GM23338 (cell line): ENCODE measurements at regions not wholly inside any gene's neighbourhood (a gene's known extent, or its start where the extent isn't known, plus 50 kb on each side); places are given as distances from the start of the nearest gene placed in this dataset.
A peak's percentile ranks its signal among the peaks of the same experiment; 100 is the strongest.

ENCODE experiments used
- ATAC-seq: fragments of 200-7000 bp; cut with Tn5 transposase; 3 replicates; pipeline ENCODE4 v1.9.1; 2020
- DNase-seq: peaks from one replicate; pipeline ENCODE4 v3.0.0-alpha.2; 2015; ENCODE audit warnings: low spot score
- H2AFZ ChIP-seq: fragments of 200-600 bp; sonication (generic); 2 replicates; pipeline ENCODE4 v1.8.0; 2016; ENCODE audit warnings: antibody characterized with exemption, mild to moderate bottlenecking, moderate library complexity
- H3F3A ChIP-seq: fragments of 200-600 bp; sonication (generic); replicated peaks from 2 replicates; pipeline ENCODE4 v1.8.0; 2017; ENCODE audit warnings: antibody characterized with exemption, mixed run types, low read depth
- H3K27ac ChIP-seq: fragments of 200-600 bp; sonication (generic); 2 replicates; pipeline ENCODE4 v1.6.1; 2016; ENCODE audit warnings: low read depth
- H3K27me3 ChIP-seq: fragments of 200-600 bp; sonication (generic); 2 replicates; pipeline ENCODE4 v1.8.0; 2016; ENCODE audit warnings: mild to moderate bottlenecking, mixed run types, moderate library complexity; ENCODE audit not compliant: insufficient read depth
- H3K36me3 ChIP-seq: fragments of 200-600 bp; sonication (generic); 2 replicates; pipeline ENCODE4 v1.8.0; 2016; ENCODE audit warnings: mild to moderate bottlenecking; ENCODE audit not compliant: insufficient read depth
- H3K4me1 ChIP-seq: fragments of 200-600 bp; sonication (generic); 2 replicates; pipeline ENCODE4 v1.8.0; 2016; ENCODE audit warnings: mild to moderate bottlenecking, moderate library complexity; ENCODE audit not compliant: insufficient read depth
- H3K4me2 ChIP-seq: fragments of 200-600 bp; sonication (generic); 2 replicates; pipeline ENCODE4 v1.7.1; 2017; ENCODE audit warnings: mixed run types
- H3K4me3 ChIP-seq: fragments of 200-600 bp; sonication (generic); 2 replicates; pipeline ENCODE4 v1.6.1; 2016; ENCODE audit warnings: mixed run types
- H3K79me2 ChIP-seq: fragments of 200-600 bp; sonication (generic); replicated peaks from 2 replicates; pipeline ENCODE4 v1.8.0; 2017; ENCODE audit warnings: mild to moderate bottlenecking; ENCODE audit not compliant: insufficient read depth
- H3K9me2 ChIP-seq: fragments of 200-600 bp; sonication (generic); 2 replicates; pipeline ENCODE4 v1.8.0; 2017; ENCODE audit not compliant: insufficient read depth
- H4K20me1 ChIP-seq: fragments of 200-600 bp; sonication (generic); replicated peaks from 2 replicates; pipeline ENCODE4 v1.8.0; 2017; ENCODE audit warnings: mild to moderate bottlenecking; ENCODE audit not compliant: insufficient read depth
- H3K27ac Mint-ChIP-seq: 2 replicates; pipeline ENCODE4 v1.8.0; 2020; ENCODE audit warnings: inconsistent platforms, mild to moderate bottlenecking, moderate library complexity, mixed read lengths
- H3K27me3 Mint-ChIP-seq: 3 replicates; pipeline ENCODE4 v1.8.0; 2022; ENCODE audit warnings: low read depth, mild to moderate bottlenecking, moderate library complexity, mixed read lengths, inconsistent platforms; ENCODE audit not compliant: insufficient read depth, poor library complexity
- H3K36me3 Mint-ChIP-seq: 3 replicates; pipeline ENCODE4 v1.8.0; 2021; ENCODE audit warnings: low read depth, mild to moderate bottlenecking, inconsistent platforms, moderate library complexity, mixed read lengths
- H3K4me1 Mint-ChIP-seq: 3 replicates; pipeline ENCODE4 v1.8.0; 2020; ENCODE audit warnings: mild to moderate bottlenecking, inconsistent platforms, mixed read lengths
- H3K4me3 Mint-ChIP-seq: 3 replicates; pipeline ENCODE4 v1.8.0; 2021; ENCODE audit warnings: moderate library complexity, mild to moderate bottlenecking, inconsistent platforms, mixed read lengths
- H3K9me3 Mint-ChIP-seq: 3 replicates; pipeline ENCODE4 v1.8.0; 2020; ENCODE audit warnings: moderate library complexity, mild to moderate bottlenecking, inconsistent platforms, mixed read lengths
- EZH2 ChIP-seq: fragments of 200-600 bp; sonication (generic); IDR thresholded peaks from one replicate; pipeline ENCODE4 v1.8.0; 2017; ENCODE audit warnings: antibody characterized with exemption, mild to moderate bottlenecking, low read depth; ENCODE audit not compliant: unreplicated experiment
- EZH2phosphoT487 ChIP-seq: fragments of 200-600 bp; sonication (generic); IDR thresholded peaks from one replicate; pipeline ENCODE4 v1.8.1; 2018; ENCODE audit warnings: antibody characterized with exemption; ENCODE audit not compliant: unreplicated experiment
- JUNB ChIP-seq: IDR thresholded peaks from one replicate; pipeline ENCODE4 v1.6.1; 2016; ENCODE audit warnings: antibody characterized with exemption; ENCODE audit not compliant: unreplicated experiment
- NANOG ChIP-seq: IDR thresholded peaks from 2 replicates; pipeline ENCODE4 v1.6.1; 2016; ENCODE audit warnings: antibody characterized with exemption, borderline replicate concordance
- TF ChIP-seq, protein P1 (sequence below): fragments of 250-450 bp; sonication (Bioruptor Pico); IDR thresholded peaks from 2 replicates; pipeline ENCODE4 v1.5.0; 2020; ENCODE audit warnings: mild to moderate bottlenecking, moderate library complexity
- TF ChIP-seq, protein P2 (sequence below): IDR thresholded peaks from one replicate; pipeline ENCODE4 v1.6.1; 2018; ENCODE audit warnings: antibody characterized with exemption; ENCODE audit not compliant: unreplicated experiment
- TF ChIP-seq, protein P3 (sequence below): IDR thresholded peaks from 2 replicates; pipeline ENCODE4 v1.6.1; 2016; ENCODE audit warnings: antibody characterized with exemption

DNA sequence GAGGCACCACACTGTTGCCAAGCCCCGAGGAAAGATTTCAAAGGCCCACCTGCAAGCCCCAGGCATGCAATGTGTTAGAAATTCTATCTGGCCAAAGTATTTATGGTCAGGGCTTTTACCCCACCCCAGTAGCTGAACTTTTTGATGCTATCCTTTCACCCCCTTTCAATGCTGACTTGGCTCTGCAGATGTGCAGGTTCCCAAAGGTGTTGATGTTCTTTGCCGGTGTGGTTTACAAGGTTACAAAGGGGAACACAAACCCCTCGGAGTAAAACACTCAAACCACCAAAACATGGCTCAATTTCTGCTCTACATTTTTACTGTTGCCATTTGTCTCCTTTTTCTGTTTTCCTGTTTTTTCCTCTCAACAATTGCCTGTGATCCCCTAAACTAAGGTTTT, 145.4 kb upstream of the BNIP2 start (continued):
- TF ChIP-seq, protein P1, sequence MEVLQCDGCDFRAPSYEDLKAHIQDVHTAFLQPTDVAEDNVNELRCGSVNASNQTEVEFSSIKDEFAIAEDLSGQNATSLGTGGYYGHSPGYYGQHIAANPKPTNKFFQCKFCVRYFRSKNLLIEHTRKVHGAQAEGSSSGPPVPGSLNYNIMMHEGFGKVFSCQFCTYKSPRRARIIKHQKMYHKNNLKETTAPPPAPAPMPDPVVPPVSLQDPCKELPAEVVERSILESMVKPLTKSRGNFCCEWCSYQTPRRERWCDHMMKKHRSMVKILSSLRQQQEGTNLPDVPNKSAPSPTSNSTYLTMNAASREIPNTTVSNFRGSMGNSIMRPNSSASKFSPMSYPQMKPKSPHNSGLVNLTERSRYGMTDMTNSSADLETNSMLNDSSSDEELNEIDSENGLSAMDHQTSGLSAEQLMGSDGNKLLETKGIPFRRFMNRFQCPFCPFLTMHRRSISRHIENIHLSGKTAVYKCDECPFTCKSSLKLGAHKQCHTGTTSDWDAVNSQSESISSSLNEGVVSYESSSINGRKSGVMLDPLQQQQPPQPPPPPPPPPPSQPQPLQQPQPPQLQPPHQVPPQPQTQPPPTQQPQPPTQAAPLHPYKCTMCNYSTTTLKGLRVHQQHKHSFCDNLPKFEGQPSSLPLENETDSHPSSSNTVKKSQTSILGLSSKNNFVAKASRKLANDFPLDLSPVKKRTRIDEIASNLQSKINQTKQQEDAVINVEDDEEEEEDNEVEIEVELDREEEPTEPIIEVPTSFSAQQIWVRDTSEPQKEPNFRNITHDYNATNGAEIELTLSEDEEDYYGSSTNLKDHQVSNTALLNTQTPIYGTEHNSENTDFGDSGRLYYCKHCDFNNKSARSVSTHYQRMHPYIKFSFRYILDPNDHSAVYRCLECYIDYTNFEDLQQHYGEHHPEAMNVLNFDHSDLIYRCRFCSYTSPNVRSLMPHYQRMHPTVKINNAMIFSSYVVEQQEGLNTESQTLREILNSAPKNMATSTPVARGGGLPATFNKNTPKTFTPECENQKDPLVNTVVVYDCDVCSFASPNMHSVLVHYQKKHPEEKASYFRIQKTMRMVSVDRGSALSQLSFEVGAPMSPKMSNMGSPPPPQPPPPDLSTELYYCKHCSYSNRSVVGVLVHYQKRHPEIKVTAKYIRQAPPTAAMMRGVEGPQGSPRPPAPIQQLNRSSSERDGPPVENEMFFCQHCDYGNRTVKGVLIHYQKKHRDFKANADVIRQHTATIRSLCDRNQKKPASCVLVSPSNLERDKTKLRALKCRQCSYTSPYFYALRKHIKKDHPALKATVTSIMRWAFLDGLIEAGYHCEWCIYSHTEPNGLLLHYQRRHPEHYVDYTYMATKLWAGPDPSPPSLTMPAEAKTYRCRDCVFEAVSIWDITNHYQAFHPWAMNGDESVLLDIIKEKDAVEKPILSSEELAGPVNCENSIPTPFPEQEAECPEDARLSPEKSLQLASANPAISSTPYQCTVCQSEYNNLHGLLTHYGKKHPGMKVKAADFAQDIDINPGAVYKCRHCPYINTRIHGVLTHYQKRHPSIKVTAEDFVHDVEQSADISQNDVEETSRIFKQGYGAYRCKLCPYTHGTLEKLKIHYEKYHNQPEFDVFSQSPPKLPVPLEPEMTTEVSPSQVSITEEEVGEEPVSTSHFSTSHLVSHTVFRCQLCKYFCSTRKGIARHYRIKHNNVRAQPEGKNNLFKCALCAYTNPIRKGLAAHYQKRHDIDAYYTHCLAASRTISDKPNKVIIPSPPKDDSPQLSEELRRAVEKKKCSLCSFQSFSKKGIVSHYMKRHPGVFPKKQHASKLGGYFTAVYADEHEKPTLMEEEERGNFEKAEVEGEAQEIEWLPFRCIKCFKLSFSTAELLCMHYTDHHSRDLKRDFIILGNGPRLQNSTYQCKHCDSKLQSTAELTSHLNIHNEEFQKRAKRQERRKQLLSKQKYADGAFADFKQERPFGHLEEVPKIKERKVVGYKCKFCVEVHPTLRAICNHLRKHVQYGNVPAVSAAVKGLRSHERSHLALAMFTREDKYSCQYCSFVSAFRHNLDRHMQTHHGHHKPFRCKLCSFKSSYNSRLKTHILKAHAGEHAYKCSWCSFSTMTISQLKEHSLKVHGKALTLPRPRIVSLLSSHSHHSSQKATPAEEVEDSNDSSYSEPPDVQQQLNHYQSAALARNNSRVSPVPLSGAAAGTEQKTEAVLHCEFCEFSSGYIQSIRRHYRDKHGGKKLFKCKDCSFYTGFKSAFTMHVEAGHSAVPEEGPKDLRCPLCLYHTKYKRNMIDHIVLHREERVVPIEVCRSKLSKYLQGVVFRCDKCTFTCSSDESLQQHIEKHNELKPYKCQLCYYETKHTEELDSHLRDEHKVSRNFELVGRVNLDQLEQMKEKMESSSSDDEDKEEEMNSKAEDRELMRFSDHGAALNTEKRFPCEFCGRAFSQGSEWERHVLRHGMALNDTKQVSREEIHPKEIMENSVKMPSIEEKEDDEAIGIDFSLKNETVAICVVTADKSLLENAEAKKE (CRISPR knock-in tag), result no peak
- TF ChIP-seq NANOG (no peak), EZH2 (no peak)

DNA sequence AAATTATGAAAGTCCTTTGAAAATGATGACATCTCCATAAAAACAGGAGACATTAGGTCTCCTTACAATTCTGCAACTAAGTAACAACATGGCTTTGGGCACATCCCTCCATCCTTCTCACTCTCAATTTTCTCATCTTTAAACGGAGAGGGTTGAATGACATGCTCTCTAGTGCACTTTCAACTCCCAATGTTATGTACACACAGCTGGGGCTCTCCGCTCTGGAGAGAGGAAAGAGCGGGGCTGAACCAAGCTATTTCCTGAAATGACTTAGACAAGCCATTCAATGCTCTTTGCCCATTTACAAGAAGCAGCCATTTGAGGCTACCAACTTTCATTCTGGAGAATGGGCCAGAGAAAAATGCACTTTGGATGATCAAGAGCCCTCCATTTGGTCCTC, 144.2 kb upstream of the BNIP2 start:
- Histone ChIP-seq H3K27ac (no peak overlapping the region), H3K4me3 (no peak overlapping the region), H3K27me3 (no peaks in the 10 kb centered on the region), H3K79me2 (no peaks in the 10 kb centered on the region), H3K4me1 (no peaks in the 10 kb centered on the region), H3F3A (no peaks in the 10 kb centered on the region), H3K9me2 (peaks cover 11% of the 10 kb centered on the region), H3K36me3 (no peaks in the 10 kb centered on the region), H3K4me2 (no peak overlapping the region), H4K20me1 (no peaks in the 10 kb centered on the region), H2AFZ (0 out of 2 replicates have a peak overlapping the region, but pooled peaks have one; percentile 47)
- Mint-ChIP-seq H3K36me3 (no peaks in the 10 kb centered on the region), H3K27ac (no peak overlapping the region), H3K4me3 (no peak overlapping the region), H3K27me3 (no peaks in the 10 kb centered on the region), H3K4me1 (peaks cover 6% of the 10 kb centered on the region; the same call in 2 of the 3 replicates), H3K9me3 (no peaks in the 10 kb centered on the region)
- TF ChIP-seq, protein P2, sequence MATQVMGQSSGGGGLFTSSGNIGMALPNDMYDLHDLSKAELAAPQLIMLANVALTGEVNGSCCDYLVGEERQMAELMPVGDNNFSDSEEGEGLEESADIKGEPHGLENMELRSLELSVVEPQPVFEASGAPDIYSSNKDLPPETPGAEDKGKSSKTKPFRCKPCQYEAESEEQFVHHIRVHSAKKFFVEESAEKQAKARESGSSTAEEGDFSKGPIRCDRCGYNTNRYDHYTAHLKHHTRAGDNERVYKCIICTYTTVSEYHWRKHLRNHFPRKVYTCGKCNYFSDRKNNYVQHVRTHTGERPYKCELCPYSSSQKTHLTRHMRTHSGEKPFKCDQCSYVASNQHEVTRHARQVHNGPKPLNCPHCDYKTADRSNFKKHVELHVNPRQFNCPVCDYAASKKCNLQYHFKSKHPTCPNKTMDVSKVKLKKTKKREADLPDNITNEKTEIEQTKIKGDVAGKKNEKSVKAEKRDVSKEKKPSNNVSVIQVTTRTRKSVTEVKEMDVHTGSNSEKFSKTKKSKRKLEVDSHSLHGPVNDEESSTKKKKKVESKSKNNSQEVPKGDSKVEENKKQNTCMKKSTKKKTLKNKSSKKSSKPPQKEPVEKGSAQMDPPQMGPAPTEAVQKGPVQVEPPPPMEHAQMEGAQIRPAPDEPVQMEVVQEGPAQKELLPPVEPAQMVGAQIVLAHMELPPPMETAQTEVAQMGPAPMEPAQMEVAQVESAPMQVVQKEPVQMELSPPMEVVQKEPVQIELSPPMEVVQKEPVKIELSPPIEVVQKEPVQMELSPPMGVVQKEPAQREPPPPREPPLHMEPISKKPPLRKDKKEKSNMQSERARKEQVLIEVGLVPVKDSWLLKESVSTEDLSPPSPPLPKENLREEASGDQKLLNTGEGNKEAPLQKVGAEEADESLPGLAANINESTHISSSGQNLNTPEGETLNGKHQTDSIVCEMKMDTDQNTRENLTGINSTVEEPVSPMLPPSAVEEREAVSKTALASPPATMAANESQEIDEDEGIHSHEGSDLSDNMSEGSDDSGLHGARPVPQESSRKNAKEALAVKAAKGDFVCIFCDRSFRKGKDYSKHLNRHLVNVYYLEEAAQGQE, result no peak
- TF ChIP-seq EZH2phosphoT487 (no peak), JUNB (no peak)
- TF ChIP-seq, protein P3, sequence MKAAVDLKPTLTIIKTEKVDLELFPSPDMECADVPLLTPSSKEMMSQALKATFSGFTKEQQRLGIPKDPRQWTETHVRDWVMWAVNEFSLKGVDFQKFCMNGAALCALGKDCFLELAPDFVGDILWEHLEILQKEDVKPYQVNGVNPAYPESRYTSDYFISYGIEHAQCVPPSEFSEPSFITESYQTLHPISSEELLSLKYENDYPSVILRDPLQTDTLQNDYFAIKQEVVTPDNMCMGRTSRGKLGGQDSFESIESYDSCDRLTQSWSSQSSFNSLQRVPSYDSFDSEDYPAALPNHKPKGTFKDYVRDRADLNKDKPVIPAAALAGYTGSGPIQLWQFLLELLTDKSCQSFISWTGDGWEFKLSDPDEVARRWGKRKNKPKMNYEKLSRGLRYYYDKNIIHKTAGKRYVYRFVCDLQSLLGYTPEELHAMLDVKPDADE, result no peak
- ATAC-seq, result no peak
- no peak for DNase-seq
